CD4-positive, alpha-beta T cell treated with Interleukin-2 at 100 ng/mL for 4 hours (primary cell): ENCODE measurements at regions not wholly inside any gene's neighbourhood (a gene's known extent, or its start where the extent isn't known, plus 50 kb on each side); places are given as distances from the start of the nearest gene placed in this dataset.
"Not testable (repeated sequence)": the region's sequence is repeated elsewhere in the genome, so short reads cannot be mapped to it uniquely, and the experiment has no call there.

Source experiments
- DNase-seq: peaks from one replicate; pipeline ENCODE4 v3.0.0-alpha.2; 2020; ENCODE audit warnings: low spot score

- DNase-seq = no peak
Measured at GRCh38 chr15:95016511-95017229, 785.3 kb downstream of the MCTP2 start.

- no peak for DNase-seq
Measured at GRCh38 chr15:95017666-95018328, 786.4 kb downstream of the MCTP2 start.

- no peak for DNase-seq
Measured at GRCh38 chr15:95018888-95019545, 787.7 kb downstream of the MCTP2 start.

GRCh38 chr15:95019907-95020306 is 788.5 kb downstream of the MCTP2 start:
- no peak for DNase-seq

GRCh38 chr15:95021816-95022215 is 790.5 kb downstream of the MCTP2 start:
- DNase-seq = no peak

- DNase-seq = no peak
Measured at GRCh38 chr15:95024351-95024750, 793.0 kb downstream of the MCTP2 start.

- no peak for DNase-seq
Measured at GRCh38 chr15:95025924-95026728, 794.8 kb downstream of the MCTP2 start.

- DNase-seq = no peak
Measured at GRCh38 chr15:95027981-95028380, 796.6 kb downstream of the MCTP2 start.

- DNase-seq = no peak
Measured at GRCh38 chr15:95032156-95032555, 800.8 kb downstream of the MCTP2 start.

GRCh38 chr15:95035106-95035505 is 803.7 kb downstream of the MCTP2 start:
- DNase-seq = no peak

GRCh38 chr15:95041297-95041696 is 809.9 kb downstream of the MCTP2 start:
- DNase-seq = no peak

GRCh38 chr15:95043236-95043932 is 812.0 kb downstream of the MCTP2 start:
- not testable (repeated sequence) for DNase-seq

- no peak for DNase-seq
Measured at GRCh38 chr15:95043933-95044313, 812.6 kb downstream of the MCTP2 start.

- no peak for DNase-seq
Measured at GRCh38 chr15:95044745-95045417, 813.5 kb downstream of the MCTP2 start.

- no peak for DNase-seq
Measured at GRCh38 chr15:95051861-95052260, 820.5 kb downstream of the MCTP2 start.

- no peak for DNase-seq
Measured at GRCh38 chr15:95059346-95059905, 828.1 kb downstream of the MCTP2 start.

- DNase-seq = no peak
Measured at GRCh38 chr15:95068701-95069521, 837.5 kb downstream of the MCTP2 start.

- DNase-seq = no peak
Measured at GRCh38 chr15:95075792-95076677, 844.7 kb downstream of the MCTP2 start.

- DNase-seq = no peak
Measured at GRCh38 chr15:95076678-95076990, 845.3 kb downstream of the MCTP2 start.
